SK-N-MC (cell line): ENCODE measurements at regions not wholly inside any gene's neighbourhood (a gene's known extent, or its start where the extent isn't known, plus 50 kb on each side); places are given as distances from the start of the nearest gene placed in this dataset.

ENCODE experiments used
- EZH2 ChIP-seq: fragments of 200-600 bp; sonication (generic); IDR thresholded peaks from one replicate; pipeline ENCODE4 v1.6.1; 2017; ENCODE audit warnings: antibody characterized with exemption
- FOXP2 ChIP-seq: optimal IDR thresholded peaks from 2 replicates; pipeline ENCODE3; 2011; ENCODE audit warnings: mild to moderate bottlenecking, moderate library complexity; ENCODE audit not compliant: insufficient read depth; ENCODE audit errors: extremely low read length, control extremely low read depth
- POLR2AphosphoS5 ChIP-seq: IDR thresholded peaks from 2 replicates; pipeline ENCODE4 v1.6.1; 2012; ENCODE audit warnings: mild to moderate bottlenecking, low read depth, low read length, borderline replicate concordance

- TF ChIP-seq EZH2, result no peak
- no peak for TF ChIP-seq POLR2AphosphoS5
- no peak for TF ChIP-seq FOXP2
These were observed 79.9 kb upstream of the PLPPR5 start for GRCh38 chr1:99084562-99084961.
